ELR (cell line): ENCODE measurements at regions not wholly inside any gene's neighbourhood (a gene's known extent, or its start where the extent isn't known, plus 50 kb on each side); places are given as distances from the start of the nearest gene placed in this dataset.

ENCODE experiments used
- DNase-seq: peaks from one replicate; pipeline ENCODE4 v3.0.0-alpha.2; 2015; ENCODE audit warnings: low read depth

GRCh38 chr9:115668521-115668920 is 485.1 kb upstream of the PAPPA start:
- DNase-seq: peak; percentile 89

- peak; percentile 17 for DNase-seq
These were observed 482.2 kb upstream of the PAPPA start for GRCh38 chr9:115671236-115671962.

GRCh38 chr9:115671963-115672305 is 481.7 kb upstream of the PAPPA start:
- no peak for DNase-seq

GRCh38 chr9:115672477-115673316 is 480.9 kb upstream of the PAPPA start:
- DNase-seq: peak; percentile 99

- peak; percentile 84 for DNase-seq
These were observed 480.0 kb upstream of the PAPPA start for GRCh38 chr9:115673599-115673998.

- peak; percentile 49 for DNase-seq
These were observed 479.5 kb upstream of the PAPPA start for GRCh38 chr9:115674091-115674490.

- DNase-seq: no peak
These were observed 477.8 kb upstream of the PAPPA start for GRCh38 chr9:115675834-115676233.

- DNase-seq: peak; percentile 34
These were observed 473.4 kb upstream of the PAPPA start for GRCh38 chr9:115680231-115680630.

- no peak for DNase-seq
These were observed 472.0 kb upstream of the PAPPA start for GRCh38 chr9:115681585-115681984.

GRCh38 chr9:115686069-115686468 is 467.5 kb upstream of the PAPPA start:
- no peak for DNase-seq

- peak; percentile 18 for DNase-seq
These were observed 466.2 kb upstream of the PAPPA start for GRCh38 chr9:115687356-115687755.

- no peak for DNase-seq
These were observed 464.3 kb upstream of the PAPPA start for GRCh38 chr9:115689331-115689730.

- peak; percentile 99 for DNase-seq
These were observed 462.6 kb upstream of the PAPPA start for GRCh38 chr9:115690786-115691496.

- peak; percentile 93 for DNase-seq
These were observed 461.9 kb upstream of the PAPPA start for GRCh38 chr9:115691693-115692092.

- peak; percentile 35 for DNase-seq
These were observed 460.7 kb upstream of the PAPPA start for GRCh38 chr9:115692868-115693267.

- peak; percentile 81 for DNase-seq
These were observed 459.6 kb upstream of the PAPPA start for GRCh38 chr9:115694014-115694413.

- DNase-seq: peak; percentile 29
These were observed 458.6 kb upstream of the PAPPA start for GRCh38 chr9:115694991-115695390.

GRCh38 chr9:115712981-115713380 is 440.6 kb upstream of the PAPPA start:
- DNase-seq: no peak

GRCh38 chr9:115715666-115716065 is 437.9 kb upstream of the PAPPA start:
- no peak for DNase-seq

- peak; percentile 59 for DNase-seq
These were observed 436.3 kb upstream of the PAPPA start for GRCh38 chr9:115717298-115717697.

GRCh38 chr9:115717711-115718173 is 435.8 kb upstream of the PAPPA start:
- DNase-seq: peak; percentile 20

- DNase-seq: no peak
These were observed 423.2 kb upstream of the PAPPA start for GRCh38 chr9:115730396-115730795.

- DNase-seq: peak; percentile 13
These were observed 422.7 kb upstream of the PAPPA start for GRCh38 chr9:115730845-115731244.
